ENCODE measurements at regions not wholly inside any gene's neighbourhood (a gene's known extent, or its start where the extent isn't known, plus 50 kb on each side); places are given as distances from the start of the nearest gene placed in this dataset.
"Not testable (repeated sequence)": the region's sequence is repeated elsewhere in the genome, so short reads cannot be mapped to it uniquely, and the experiment has no call there.

GRCh38 chr9:94387338-94388010 is 59.0 kb upstream of the NUTM2F start:
- H3K9me3 ChIP-seq (ENCODE audit: control insufficient read depth, insufficient read depth, low read depth, low read length); H3K4me3 ChIP-seq (ENCODE audit: low read depth in 2 of 2, low read length in 2 of 2); H3K27me3 ChIP-seq (ENCODE audit: control insufficient read depth, insufficient read depth, low read length); H3K27ac ChIP-seq (ENCODE audit: low read length); POLR2A ChIA-PET; H3K36me3 ChIP-seq (ENCODE audit: control insufficient read depth, insufficient read depth, low read length); H3K4me1 ChIP-seq (ENCODE audit: control insufficient read depth, insufficient read depth, low read length); intact Hi-C loops (cut with micrococcal nuclease; ENCODE audit: unreplicated experiment); BruUV-seq (replicated peaks); DNase-seq (ENCODE audit: low read depth, low spot score); ATAC-seq; in situ Hi-C loops (cut with HindIII; ENCODE audit: low pct_unique_long_range_greater_than_20kb, low sequenced_read_pairs); CTCF ChIA-PET: not testable (repeated sequence)

DNA sequence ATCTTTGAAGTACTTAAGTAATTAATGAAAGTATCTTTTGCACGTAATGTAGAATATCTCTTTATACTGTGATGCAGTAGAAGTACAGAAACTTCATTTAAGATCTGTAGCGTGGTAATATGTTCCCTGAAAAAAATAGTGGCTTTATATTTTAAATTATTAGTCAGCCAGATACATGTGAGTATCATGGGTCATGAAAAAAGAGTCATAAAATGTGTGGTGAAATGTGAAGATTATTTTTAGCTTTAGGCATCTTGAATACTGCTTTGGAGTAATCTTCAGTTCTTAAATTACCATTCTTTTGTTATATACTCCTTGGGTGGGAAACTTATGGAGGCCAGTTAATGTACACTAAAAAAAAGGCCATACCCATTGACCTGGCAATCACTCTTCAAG is 59.6 kb upstream of the NUTM2F start:
- POLR2A ChIA-PET; H3K27me3 ChIP-seq (ENCODE audit: control insufficient read depth, insufficient read depth, low read length); H3K4me3 ChIP-seq (ENCODE audit: low read depth in 2 of 2, low read length in 2 of 2); CTCF ChIA-PET; H3K4me1 ChIP-seq (ENCODE audit: control insufficient read depth, insufficient read depth, low read length); H3K9me3 ChIP-seq (ENCODE audit: control insufficient read depth, insufficient read depth, low read depth, low read length); BruUV-seq (replicated peaks); H3K27ac ChIP-seq (ENCODE audit: low read length); DNase-seq (ENCODE audit: low read depth, low spot score); intact Hi-C loops (cut with micrococcal nuclease; ENCODE audit: unreplicated experiment); in situ Hi-C loops (cut with HindIII; ENCODE audit: low pct_unique_long_range_greater_than_20kb, low sequenced_read_pairs); H3K36me3 ChIP-seq (ENCODE audit: control insufficient read depth, insufficient read depth, low read length); ATAC-seq: not testable (repeated sequence)

GRCh38 chr9:94390425-94391098 is 62.1 kb upstream of the NUTM2F start:
- H3K9me3 ChIP-seq (ENCODE audit: control insufficient read depth, insufficient read depth, low read depth, low read length); ATAC-seq; H3K4me1 ChIP-seq (ENCODE audit: control insufficient read depth, insufficient read depth, low read length); POLR2A ChIA-PET; BruUV-seq (replicated peaks); H3K4me3 ChIP-seq (ENCODE audit: low read depth in 2 of 2, low read length in 2 of 2); H3K27ac ChIP-seq (ENCODE audit: low read length); in situ Hi-C loops (cut with HindIII; ENCODE audit: low pct_unique_long_range_greater_than_20kb, low sequenced_read_pairs); H3K27me3 ChIP-seq (ENCODE audit: control insufficient read depth, insufficient read depth, low read length); DNase-seq (ENCODE audit: low read depth, low spot score); intact Hi-C loops (cut with micrococcal nuclease; ENCODE audit: unreplicated experiment); H3K36me3 ChIP-seq (ENCODE audit: control insufficient read depth, insufficient read depth, low read length): not testable (repeated sequence)
- CTCF ChIA-PET: interaction anchor here (0.7 kb wide), 1 partner anchor 333 kb away, joined by 8 read pairs; no protein-coding TSS in a partner anchor

GRCh38 chr9:94392971-94393624 is 64.7 kb upstream of the NUTM2F start:
- H3K9me3 ChIP-seq (ENCODE audit: control insufficient read depth, insufficient read depth, low read depth, low read length); H3K36me3 ChIP-seq (ENCODE audit: control insufficient read depth, insufficient read depth, low read length); DNase-seq (ENCODE audit: low read depth, low spot score); in situ Hi-C loops (cut with HindIII; ENCODE audit: low pct_unique_long_range_greater_than_20kb, low sequenced_read_pairs); ATAC-seq; H3K4me3 ChIP-seq (ENCODE audit: low read depth in 2 of 2, low read length in 2 of 2); H3K4me1 ChIP-seq (ENCODE audit: control insufficient read depth, insufficient read depth, low read length); POLR2A ChIA-PET; H3K27ac ChIP-seq (ENCODE audit: low read length); intact Hi-C loops (cut with micrococcal nuclease; ENCODE audit: unreplicated experiment); BruUV-seq (replicated peaks); H3K27me3 ChIP-seq (ENCODE audit: control insufficient read depth, insufficient read depth, low read length): not testable (repeated sequence)
- CTCF ChIA-PET: interaction anchor here (0.7 kb wide), 1 partner anchor 231 kb away, joined by 3 read pairs; no protein-coding TSS in a partner anchor

DNA sequence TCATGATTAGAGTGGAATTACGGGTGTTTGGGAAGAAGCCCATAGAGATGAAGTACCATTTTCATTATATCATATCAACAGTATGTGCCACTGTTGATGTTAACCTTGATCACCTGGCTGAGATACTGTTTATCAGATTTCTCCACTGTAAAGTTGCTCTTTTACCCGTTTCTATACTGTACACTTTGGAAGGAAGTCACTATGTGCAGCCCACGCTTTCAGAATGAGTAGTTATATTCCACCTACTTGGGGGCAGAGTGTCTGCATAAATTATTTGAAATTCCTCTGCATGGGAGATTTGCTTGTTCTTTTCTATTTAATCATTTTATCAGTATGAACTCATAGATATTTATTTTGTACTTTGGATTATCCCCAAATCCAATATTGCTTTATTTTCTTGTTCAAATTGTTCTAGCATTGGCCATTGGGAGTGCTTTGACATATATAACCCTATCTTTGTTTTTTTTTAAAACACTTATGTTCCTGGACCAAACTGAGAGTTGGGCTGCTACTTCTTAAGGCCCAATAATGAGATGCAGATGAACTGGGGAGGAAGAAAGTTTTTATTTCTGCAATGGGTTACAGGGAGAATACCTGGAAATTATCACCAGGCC is 69.4 kb upstream of the NUTM2F start:
- H3K36me3 ChIP-seq (ENCODE audit: control insufficient read depth, insufficient read depth, low read length); CTCF ChIA-PET; in situ Hi-C loops (cut with HindIII; ENCODE audit: low pct_unique_long_range_greater_than_20kb, low sequenced_read_pairs); ATAC-seq; H3K4me1 ChIP-seq (ENCODE audit: control insufficient read depth, insufficient read depth, low read length); POLR2A ChIA-PET; H3K4me3 ChIP-seq (ENCODE audit: low read depth in 2 of 2, low read length in 2 of 2); intact Hi-C loops (cut with micrococcal nuclease; ENCODE audit: unreplicated experiment); DNase-seq (ENCODE audit: low read depth, low spot score); H3K9me3 ChIP-seq (ENCODE audit: control insufficient read depth, insufficient read depth, low read depth, low read length); H3K27ac ChIP-seq (ENCODE audit: low read length); H3K27me3 ChIP-seq (ENCODE audit: control insufficient read depth, insufficient read depth, low read length); BruUV-seq (replicated peaks): not testable (repeated sequence)

DNA sequence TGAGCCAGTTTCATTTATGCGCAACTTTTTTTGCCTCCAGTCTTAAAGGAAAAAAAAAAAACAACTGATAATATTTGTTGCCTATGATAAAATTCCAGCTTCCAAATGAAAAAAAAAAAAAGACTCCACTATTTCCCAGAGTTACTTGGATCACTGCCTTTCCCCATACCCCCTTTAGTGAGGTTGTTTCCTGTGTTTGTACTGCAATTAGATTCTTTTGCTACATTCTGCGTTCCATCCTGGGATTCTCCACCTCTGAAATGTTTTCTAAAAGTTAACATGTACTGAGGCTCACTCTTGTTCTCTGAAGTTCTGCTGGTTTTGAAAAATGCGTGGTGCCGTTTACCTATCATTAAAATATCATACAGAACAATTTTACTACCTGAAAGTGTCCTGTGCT is 72.0 kb upstream of the NUTM2F start:
- H3K4me3 ChIP-seq (ENCODE audit: low read depth in 2 of 2, low read length in 2 of 2); H3K27me3 ChIP-seq (ENCODE audit: control insufficient read depth, insufficient read depth, low read length); DNase-seq (ENCODE audit: low read depth, low spot score); H3K4me1 ChIP-seq (ENCODE audit: control insufficient read depth, insufficient read depth, low read length); POLR2A ChIA-PET; CTCF ChIA-PET; H3K36me3 ChIP-seq (ENCODE audit: control insufficient read depth, insufficient read depth, low read length); ATAC-seq; H3K9me3 ChIP-seq (ENCODE audit: control insufficient read depth, insufficient read depth, low read depth, low read length); in situ Hi-C loops (cut with HindIII; ENCODE audit: low pct_unique_long_range_greater_than_20kb, low sequenced_read_pairs); H3K27ac ChIP-seq (ENCODE audit: low read length); BruUV-seq (replicated peaks); intact Hi-C loops (cut with micrococcal nuclease; ENCODE audit: unreplicated experiment): not testable (repeated sequence)

- H3K4me3 ChIP-seq (ENCODE audit: low read depth in 2 of 2, low read length in 2 of 2); H3K36me3 ChIP-seq (ENCODE audit: control insufficient read depth, insufficient read depth, low read length); H3K27ac ChIP-seq (ENCODE audit: low read length); ATAC-seq; POLR2A ChIA-PET; H3K9me3 ChIP-seq (ENCODE audit: control insufficient read depth, insufficient read depth, low read depth, low read length); DNase-seq (ENCODE audit: low read depth, low spot score); intact Hi-C loops (cut with micrococcal nuclease; ENCODE audit: unreplicated experiment); H3K4me1 ChIP-seq (ENCODE audit: control insufficient read depth, insufficient read depth, low read length); BruUV-seq (replicated peaks); in situ Hi-C loops (cut with HindIII; ENCODE audit: low pct_unique_long_range_greater_than_20kb, low sequenced_read_pairs); H3K27me3 ChIP-seq (ENCODE audit: control insufficient read depth, insufficient read depth, low read length): not testable (repeated sequence)
- CTCF ChIA-PET: interaction anchor here (0.6 kb wide), 1 partner anchor 153 kb away, joined by 5 read pairs; no protein-coding TSS in a partner anchor
Observed at GRCh38 chr9:94402795-94403194, 74.4 kb upstream of the NUTM2F start.
